Kidney tubule cell (primary cell): ENCODE measurements at regions not wholly inside any gene's neighbourhood (a gene's known extent, or its start where the extent isn't known, plus 50 kb on each side); places are given as distances from the start of the nearest gene placed in this dataset.
A peak's percentile ranks its signal among the peaks of the same experiment; 100 is the strongest.
"Not testable (repeated sequence)": the region's sequence is repeated elsewhere in the genome, so short reads cannot be mapped to it uniquely, and the experiment has no call there.

Experiments used
- DNase-seq: peaks from one replicate; pipeline ENCODE4 v3.0.0-alpha.2; 2018; ENCODE audit warnings: low spot score

GRCh38 chr15:81899730-81900129, 146.1 kb downstream of the MEX3B start:
- DNase-seq = no peak

- no peak for DNase-seq
Observed at GRCh38 chr15:81899024-81899423, 146.8 kb downstream of the MEX3B start.

GRCh38 chr15:81897057-81897677, 148.7 kb downstream of the MEX3B start:
- no peak for DNase-seq

- no peak for DNase-seq
Observed at GRCh38 chr15:81896356-81896755, 149.5 kb downstream of the MEX3B start.

- DNase-seq = no peak
Observed at GRCh38 chr15:81895723-81896122, 150.1 kb downstream of the MEX3B start.

GRCh38 chr15:81894061-81894460, 151.8 kb downstream of the MEX3B start:
- no peak for DNase-seq

- no peak for DNase-seq
Observed at GRCh38 chr15:81893182-81893835, 152.5 kb downstream of the MEX3B start.

- no peak for DNase-seq
Observed at GRCh38 chr15:81890496-81890895, 155.3 kb downstream of the MEX3B start.

- no peak for DNase-seq
Observed at GRCh38 chr15:81889485-81889881, 156.3 kb downstream of the MEX3B start.

- peak; percentile 2 for DNase-seq
Observed at GRCh38 chr15:81888748-81889484, 156.9 kb downstream of the MEX3B start.

- DNase-seq = no peak
Observed at GRCh38 chr15:81887912-81888311, 157.9 kb downstream of the MEX3B start.

- not testable (repeated sequence) for DNase-seq
Observed at GRCh38 chr15:81887188-81887587, 158.6 kb downstream of the MEX3B start.

- DNase-seq = no peak
Observed at GRCh38 chr15:81886591-81886990, 159.2 kb downstream of the MEX3B start.

GRCh38 chr15:81886080-81886479, 159.7 kb downstream of the MEX3B start:
- DNase-seq = no peak

GRCh38 chr15:81885135-81885534, 160.7 kb downstream of the MEX3B start:
- no peak for DNase-seq

GRCh38 chr15:81882504-81882903, 163.3 kb downstream of the MEX3B start:
- no peak for DNase-seq

- no peak for DNase-seq
Observed at GRCh38 chr15:81880833-81881232, 165.0 kb downstream of the MEX3B start.

- no peak for DNase-seq
Observed at GRCh38 chr15:81880314-81880713, 165.5 kb downstream of the MEX3B start.

GRCh38 chr15:81875717-81876116, 170.1 kb downstream of the MEX3B start:
- DNase-seq = not testable (repeated sequence)

GRCh38 chr15:81870746-81871106, 175.1 kb downstream of the MEX3B start:
- DNase-seq = not testable (repeated sequence)

- not testable (repeated sequence) for DNase-seq
Observed at GRCh38 chr15:81870062-81870745, 175.6 kb downstream of the MEX3B start.

GRCh38 chr15:81869161-81869954, 176.5 kb downstream of the MEX3B start:
- no peak for DNase-seq
